ENCODE measurements at regions not wholly inside any gene's neighbourhood (a gene's known extent, or its start where the extent isn't known, plus 50 kb on each side); places are given as distances from the start of the nearest gene placed in this dataset.
"Not testable (repeated sequence)": the region's sequence is repeated elsewhere in the genome, so short reads cannot be mapped to it uniquely, and the experiment has no call there.

GRCh38 chr22:22117864-22118544 lies 126.6 kb upstream of the VPREB1 start:
- DNase-seq = not testable (repeated sequence)

- DNase-seq = not testable (repeated sequence)
Observed at GRCh38 chr22:22116997-22117770, 127.4 kb upstream of the VPREB1 start.

DNA sequence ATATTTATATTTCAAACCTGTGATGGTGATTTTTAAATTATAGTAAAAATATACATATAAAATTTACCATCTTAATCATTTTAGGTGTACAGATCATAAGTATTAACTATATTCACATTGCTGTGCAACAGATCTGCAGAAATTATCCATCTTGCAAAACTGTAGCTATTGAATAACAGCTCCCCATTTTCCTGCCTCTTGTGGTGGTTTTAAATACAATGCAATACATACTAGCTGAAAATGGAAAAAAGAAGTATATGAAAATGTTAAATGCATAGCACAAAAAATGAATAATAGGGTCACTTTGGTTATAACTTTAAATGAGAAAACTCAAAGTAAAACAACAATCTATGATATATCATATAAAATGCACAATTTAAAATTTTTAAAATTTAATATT lies 130.9 kb upstream of the VPREB1 start:
- DNase-seq = no peak

GRCh38 chr22:22112533-22113294 lies 130.1 kb upstream of the TOP3B start:
- no peak for DNase-seq

GRCh38 chr22:22111983-22112382 lies 129.4 kb upstream of the TOP3B start:
- DNase-seq = no peak

- no peak for DNase-seq
Observed at GRCh38 chr22:22111267-22111751, 128.7 kb upstream of the TOP3B start.

DNA sequence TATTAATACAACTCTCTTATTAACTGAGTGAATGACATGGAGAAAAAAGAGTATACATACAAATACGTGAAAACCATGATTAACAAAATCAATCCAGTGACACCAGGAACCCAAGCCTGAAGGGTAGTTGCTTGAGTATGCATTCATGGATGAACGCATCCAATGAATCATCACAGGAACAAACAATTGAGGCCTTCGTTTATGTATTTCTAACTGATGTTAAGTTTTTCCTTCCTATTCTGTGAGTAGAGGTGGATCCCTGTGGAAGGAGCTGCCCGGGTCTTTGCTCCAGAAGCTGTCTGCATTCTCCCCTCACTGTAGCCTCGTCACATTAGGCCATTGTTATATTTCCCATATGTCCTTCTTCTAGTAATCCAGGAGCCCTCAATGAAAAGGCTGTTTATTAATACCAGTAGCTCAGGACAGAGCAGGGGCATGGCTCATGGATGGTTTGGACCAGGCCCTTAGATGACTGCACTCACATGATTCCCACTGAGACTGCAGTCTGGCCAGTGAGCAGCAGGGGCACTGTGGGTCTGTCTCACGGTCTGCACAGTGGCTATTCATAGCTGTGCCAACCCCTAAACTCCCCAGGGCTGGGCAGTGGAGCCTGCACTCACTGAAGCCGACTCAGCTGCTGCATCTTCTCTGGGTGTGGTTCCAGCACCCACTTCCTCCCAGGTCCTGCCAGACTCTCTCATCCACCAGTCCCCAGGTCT lies 128.1 kb upstream of the TOP3B start:
- peak; percentile 3 for DNase-seq

DNA sequence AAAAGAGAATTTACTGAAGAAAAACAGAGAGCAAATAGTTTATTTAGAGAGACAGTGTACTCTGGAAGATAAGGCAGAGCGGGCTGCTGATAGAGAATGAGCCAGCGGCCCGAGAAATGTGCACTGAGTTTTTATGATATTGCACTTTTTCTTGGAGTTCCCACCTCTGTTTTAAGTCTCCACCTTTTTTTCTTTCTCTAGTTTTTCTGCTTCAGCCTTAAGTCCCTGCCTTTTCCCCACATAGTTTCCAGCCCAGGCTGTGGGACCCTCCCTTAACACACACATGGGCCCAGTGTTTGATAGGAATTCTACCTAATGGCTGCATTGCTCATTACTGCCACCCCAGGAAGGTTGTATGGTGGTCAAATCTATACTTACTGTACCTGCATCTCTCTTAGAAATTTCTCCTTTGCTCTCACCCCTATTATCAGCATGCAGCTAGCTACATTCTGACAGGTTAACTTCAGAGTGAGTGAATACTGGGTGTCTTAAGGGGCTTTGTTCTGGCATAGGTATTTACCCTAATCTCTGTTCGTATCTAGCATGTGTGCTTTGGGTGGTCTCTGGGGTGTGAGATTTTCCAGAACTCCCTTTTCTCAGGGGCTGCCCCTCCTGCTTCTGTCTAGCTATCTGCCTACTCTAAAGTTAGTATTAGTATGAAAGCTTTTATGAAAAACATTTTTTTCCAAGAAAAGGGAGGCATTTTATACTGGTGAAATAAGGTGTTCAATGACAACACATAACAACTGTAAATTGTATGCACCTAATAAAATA lies 127.3 kb upstream of the TOP3B start:
- no peak for DNase-seq

DNA sequence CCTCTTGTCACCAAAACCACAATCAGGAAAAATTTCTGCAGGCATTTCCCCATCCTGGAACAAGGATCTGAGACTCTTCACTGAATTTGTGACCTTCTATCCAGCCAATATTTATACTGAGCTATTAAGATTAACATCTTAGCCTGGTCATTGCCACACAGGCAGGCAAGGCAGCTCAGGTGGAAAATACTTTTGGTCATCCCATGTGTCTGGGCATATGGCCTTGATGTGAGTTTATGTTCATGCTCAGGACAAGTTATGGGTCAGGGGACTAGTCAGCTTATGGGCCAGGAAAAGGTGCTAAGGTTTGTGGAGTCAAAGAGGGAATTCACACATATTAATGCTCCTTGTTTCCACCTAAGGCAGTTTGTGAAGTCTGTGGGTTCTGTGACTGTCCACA lies 124.3 kb upstream of the TOP3B start:
- no peak for DNase-seq

GRCh38 chr22:22105364-22105763 lies 122.8 kb upstream of the TOP3B start:
- no peak for DNase-seq

- DNase-seq = no peak
Observed at GRCh38 chr22:22103078-22103875, 120.7 kb upstream of the TOP3B start.

DNA sequence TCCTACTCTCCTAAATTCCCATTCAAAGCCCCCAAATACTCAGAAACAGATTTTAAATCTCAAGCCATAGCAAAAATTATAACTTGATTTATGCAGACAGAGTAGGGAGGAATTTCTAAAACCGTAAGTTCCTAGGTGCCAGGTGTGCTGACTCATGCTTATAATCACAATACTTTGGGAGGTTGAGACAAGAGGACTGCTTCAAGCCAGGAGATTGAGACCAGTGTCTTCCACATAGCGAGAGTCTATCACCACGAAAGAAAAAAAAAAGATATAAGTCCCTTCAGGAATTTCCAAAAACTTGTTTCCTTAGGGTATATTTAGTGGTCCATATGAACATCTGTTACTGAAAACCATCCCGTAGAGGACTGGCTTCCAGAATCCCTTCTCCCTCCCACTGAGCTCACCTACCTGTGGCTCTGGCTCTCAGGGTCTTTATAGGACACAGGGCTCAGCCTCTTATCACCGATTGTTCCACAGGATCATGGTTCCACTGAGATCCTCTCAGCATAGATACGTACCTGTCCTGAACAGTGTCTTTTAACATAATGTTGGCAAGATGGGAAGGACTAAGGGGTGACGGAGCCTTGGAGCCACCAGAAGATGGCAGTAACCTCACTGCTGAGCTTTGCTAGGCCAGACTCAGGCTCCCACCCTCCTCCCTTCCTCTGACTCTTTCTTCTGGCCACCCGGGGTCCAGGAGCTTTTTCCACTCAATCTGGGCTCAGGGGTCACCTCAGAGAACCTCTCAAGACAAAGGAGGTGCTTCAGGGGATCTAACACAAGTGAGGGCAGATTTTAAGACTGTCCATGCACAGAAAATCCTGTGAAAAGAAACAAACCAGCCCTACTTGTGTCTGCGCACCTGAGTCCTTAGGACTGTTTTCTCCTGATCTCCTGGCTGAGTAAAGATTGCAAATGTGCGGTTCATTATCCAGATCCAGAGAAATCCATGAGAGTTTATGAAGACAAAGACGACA lies 117.5 kb upstream of the TOP3B start:
- no peak for DNase-seq

DNA sequence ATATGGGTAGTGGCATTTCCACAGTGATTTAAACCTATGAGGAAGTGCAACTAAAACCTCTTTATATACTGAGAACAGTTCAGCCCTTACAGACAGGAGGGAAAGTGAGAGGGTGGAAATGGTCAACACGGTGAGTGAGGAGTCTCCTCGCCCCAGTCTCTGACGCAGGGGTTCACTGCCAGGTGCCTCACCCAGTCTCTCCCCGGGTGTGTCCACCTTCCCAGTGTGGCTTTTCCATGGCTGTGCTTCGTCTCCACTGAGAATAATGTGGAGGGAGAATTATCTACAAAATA lies 116.6 kb upstream of the TOP3B start:
- no peak for DNase-seq

GRCh38 chr22:22098457-22099193 lies 116.0 kb upstream of the TOP3B start:
- no peak for DNase-seq

GRCh38 chr22:22097727-22098228 lies 115.2 kb upstream of the TOP3B start:
- no peak for DNase-seq

GRCh38 chr22:22094921-22095320 lies 112.3 kb upstream of the TOP3B start:
- no peak for DNase-seq

GRCh38 chr22:22094514-22094913 lies 111.9 kb upstream of the TOP3B start:
- no peak for DNase-seq

DNA sequence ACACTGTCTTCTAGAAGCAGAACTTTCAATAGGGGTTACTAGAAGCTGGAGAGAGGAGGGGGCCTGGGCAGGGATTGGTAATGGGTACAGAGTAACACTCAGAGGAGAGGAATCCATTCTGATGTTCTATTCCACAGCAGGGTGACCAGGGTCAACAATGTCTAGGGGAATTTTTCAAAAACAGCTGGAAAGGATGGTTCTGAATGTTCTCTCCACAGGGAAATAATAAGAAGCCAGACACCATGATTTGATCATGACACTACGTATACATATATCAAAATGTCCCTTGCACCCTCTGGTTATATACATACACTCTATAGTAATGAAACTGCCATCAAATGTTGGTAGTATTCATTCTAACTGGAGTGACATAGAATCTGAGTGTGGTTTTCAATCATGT lies 111.2 kb upstream of the TOP3B start:
- no peak for DNase-seq

- DNase-seq = no peak
Observed at GRCh38 chr22:22092974-22093373, 110.4 kb upstream of the TOP3B start.
